ENCODE measurements at regions not wholly inside any gene's neighbourhood (a gene's known extent, or its start where the extent isn't known, plus 50 kb on each side); places are given as distances from the start of the nearest gene placed in this dataset.

DNA sequence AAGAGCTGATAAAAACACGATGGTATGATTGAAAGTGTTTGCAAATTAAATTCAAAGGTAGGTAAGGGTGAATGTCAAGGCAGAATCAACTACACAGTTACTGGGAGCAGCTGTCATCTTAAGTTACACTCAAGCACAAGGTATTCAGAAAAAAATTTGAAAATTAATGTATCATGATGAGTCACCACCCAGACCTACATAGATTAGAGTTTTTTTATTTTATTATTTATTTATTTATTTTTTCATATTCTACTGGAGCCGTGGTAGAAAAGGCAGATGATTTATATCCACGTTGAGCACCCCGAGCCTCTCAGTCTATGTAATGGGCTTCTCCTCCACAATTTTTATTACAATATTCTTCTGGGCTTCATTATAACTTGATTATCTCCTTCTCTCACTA, 728.9 kb upstream of the ARGLU1 start:
- no peak for DNase-seq

DNA sequence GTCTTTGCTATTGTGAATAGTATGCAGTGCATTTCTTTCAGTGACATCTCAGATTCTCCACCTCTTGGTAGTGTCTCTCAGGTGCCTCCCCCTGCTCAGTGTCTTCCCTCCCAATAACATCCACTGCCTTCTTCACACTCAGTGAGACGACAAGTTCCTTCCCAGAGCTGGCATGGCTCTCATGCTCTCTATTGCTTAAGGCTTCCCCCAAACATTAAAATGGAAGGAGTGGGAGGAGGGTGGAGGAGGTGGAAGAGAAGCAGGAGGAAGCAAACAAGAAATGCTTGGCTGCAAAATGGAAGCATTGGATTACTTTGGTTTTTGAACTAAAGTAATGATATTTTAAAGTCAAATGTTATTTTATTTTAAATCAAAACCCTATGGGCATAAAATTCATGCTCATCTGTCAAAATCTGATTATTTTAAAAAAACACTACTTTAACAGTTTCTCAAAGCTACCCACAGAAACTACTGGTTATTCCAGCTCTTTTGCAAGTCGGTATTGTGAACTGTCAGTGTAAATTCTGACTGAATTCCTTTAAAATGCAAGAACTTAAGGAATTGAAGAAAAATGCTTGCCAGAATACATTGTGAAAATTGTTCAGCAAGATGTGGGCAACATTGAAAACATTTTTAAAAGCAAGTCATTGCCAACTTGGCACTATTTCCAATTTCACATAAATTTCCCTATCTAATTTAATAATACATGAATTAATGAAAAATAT, 727.6 kb upstream of the ARGLU1 start:
- no peak for DNase-seq

DNA sequence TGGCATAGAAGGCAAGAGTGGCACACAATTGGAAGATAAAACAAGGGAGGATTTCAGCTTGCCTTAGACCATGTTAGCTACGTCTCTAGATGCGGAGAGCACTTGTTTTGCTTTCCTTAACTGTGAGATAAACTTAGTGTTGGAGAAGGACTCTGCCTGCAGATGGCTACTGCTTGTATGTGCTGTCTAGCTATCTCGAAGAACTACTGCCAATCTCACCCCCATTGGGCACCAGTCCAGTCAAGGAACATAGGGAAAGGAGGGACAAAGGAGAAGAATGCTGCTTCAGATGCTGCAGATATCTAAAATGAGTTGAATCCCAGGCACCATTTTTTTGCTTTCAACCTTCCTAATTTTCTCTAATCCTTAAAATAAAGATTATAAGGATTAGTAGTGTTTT, 726.0 kb upstream of the ARGLU1 start:
- no peak for DNase-seq

DNA sequence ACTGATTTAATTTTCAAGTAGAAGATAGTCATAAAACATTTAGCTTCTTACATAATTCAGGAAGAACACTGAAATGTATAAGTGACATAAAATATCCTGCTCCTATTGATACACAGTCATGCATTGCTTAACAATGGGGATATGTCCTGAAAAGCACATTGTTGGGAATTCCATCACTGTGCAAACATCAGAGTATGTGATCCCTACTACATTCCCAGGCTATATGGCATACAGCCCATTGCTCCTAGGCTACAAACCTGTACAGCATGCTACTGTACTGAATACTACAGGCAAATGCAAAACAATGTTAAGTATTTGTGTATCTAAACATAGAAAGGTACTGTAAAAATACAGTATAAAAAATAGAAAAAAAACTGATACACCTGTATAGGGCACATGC, 723.9 kb upstream of the ARGLU1 start:
- DNase-seq, result no peak

DNA sequence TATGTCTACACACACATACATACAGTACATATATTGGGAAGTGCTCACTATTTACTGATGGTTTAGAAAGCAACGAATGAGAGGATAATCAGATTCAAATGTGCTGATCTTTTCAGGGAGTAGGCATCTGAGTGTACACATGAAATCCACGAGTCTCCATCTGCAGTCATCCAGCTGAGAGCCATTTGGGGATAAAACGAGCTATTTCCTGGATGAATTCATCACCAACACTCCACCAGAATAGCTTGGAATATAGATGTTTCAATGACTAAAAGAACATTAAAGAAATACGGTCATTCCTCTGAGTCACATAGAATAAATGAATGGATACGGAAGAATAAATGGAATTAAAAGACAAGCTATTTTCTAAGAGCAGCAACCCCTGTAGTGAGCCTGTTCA, 721.6 kb upstream of the ARGLU1 start:
- no peak for DNase-seq

DNA sequence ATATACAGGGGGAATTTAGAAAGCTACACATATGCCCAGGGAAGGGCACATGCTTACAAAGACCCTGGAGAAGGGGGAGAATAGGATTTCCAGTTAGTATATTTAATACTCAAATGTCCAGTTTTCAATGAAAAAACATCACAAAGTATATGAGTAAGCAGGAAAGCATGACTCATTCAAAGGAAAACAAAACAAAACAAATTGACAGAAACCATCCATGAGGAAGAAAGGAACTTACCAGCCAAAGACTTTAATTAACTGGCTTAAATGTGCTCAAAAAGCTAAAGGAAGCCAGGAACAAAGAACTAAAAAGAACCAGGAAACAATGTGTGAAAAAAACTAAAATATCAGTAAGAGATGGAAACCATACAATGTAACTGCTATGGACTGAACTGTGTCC, 716.2 kb upstream of the ARGLU1 start:
- DNase-seq, result no peak

DNA sequence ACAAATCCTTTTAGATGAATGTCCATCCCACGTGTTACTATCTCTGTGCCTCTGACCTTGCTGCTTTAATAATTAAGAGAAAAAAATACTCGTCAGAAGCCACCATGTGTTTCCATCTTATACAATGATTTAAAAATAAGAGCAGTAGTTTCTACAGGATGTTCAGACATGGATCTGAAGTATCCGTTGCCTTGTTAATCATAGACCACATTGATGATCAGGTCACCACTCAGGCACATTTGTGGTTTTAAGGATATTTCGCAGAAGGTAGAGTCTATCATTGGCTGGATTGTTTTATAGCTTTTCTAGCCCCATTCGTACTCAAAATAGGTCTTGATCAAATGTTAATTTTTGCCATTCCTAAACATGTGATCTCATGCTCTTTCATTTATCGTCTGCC, 710.0 kb upstream of the ARGLU1 start:
- no peak for DNase-seq

DNA sequence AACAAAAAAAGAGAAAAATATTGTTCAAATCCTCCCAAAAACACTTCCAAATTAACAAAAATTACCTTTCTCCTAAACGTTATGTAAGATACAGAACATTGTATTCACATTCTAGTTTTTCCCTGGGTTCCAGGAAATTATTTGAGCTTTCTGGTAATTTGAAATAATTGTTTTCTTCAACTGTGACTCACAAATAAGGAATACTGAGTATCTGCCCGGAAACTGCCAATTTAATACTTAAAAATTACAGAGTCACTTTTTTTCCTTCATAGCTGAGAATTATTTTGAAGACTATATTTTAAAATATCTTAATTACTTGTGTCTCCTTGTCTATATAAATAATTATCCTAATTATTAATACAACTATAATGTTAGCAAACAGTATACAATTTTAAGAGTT, 709.0 kb upstream of the ARGLU1 start:
- no peak for DNase-seq

DNA sequence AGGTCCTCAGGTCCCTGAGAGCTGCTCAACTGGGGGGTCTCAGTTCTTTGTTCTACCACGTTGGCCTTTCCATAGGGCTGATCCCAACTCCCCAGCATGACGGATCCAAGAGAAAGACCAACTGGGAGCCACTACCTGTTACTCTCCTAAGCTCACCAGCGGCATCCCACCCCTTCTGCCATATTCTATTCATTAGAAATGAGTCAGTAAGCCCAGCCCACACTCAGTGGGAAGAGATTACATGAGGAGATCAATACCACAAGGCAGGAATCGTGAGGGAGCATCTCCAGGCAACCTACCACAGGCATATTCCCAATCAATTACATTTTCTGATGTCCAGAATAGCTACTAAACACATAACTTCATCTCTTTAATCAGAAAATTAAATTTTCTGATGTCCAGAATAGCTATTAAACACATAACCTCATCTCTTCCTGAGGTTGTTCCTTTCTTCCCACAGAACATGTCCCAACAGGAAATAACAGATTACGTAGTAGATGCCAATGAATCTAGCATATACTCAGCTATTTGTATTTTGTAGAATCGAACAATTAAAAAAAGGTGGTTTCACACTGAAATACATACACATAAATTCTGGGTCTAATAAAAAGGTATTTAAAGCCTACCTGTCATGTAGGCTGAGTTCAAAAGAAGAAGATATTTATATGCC, 708.1 kb upstream of the ARGLU1 start:
- no peak for DNase-seq

DNA sequence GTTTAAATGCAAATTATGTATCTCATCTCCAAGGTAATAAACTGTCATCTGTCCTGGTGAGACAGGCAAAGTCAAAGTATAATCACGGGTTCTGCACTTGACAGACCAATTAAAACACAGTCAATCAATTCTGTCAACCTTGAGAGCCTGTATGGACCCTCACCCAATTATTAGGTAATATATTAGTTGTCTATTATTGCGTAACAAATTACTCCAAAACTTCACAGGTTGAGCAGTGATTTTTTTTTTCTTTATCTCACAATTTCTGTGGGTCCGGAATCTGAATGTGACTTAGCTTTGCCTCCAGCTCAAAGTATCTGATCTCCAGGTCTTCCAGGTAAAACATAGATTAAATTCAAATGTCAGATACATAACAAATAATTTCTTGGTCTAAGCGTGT, 707.4 kb upstream of the ARGLU1 start:
- DNase-seq, result no peak

DNA sequence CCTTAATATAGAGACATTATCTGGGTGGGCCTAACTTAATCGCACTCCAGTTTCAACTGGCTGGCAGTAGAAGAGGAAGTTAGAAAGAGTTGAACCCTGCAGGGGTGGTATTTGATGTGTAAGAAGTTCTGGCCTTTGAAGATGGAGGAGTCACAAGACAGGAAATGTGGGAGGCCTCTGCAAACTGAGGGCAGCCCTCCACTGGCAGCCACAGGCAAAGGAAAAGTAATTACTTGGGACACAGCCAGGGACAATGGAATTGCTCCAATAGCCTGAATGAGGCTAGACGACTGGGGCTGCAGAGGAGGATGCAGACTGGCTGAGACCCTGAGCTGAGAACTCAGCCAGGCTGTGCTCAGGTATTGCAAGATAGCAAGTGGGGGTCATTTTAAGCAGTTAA, 703.3 kb upstream of the ARGLU1 start:
- DNase-seq, result no peak

DNA sequence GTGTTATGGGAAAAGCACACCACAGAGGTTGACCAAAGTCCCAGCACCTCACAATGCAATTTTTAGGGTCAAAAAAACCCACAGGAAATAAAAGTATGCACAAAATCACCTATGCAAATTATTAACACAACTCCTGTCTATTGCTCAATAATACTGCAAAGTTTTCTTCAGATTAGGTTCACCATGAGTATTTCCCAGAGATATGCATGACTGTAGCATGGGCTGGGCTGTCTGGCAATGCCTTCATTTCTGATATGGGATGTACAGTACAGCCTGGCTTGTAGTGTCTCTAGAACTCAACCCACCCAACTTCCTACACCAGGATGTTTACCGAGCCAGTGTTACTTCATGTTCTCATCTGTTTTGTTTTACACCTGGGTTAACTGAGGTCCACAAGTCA, 698.7 kb upstream of the ARGLU1 start:
- DNase-seq, result no peak

DNA sequence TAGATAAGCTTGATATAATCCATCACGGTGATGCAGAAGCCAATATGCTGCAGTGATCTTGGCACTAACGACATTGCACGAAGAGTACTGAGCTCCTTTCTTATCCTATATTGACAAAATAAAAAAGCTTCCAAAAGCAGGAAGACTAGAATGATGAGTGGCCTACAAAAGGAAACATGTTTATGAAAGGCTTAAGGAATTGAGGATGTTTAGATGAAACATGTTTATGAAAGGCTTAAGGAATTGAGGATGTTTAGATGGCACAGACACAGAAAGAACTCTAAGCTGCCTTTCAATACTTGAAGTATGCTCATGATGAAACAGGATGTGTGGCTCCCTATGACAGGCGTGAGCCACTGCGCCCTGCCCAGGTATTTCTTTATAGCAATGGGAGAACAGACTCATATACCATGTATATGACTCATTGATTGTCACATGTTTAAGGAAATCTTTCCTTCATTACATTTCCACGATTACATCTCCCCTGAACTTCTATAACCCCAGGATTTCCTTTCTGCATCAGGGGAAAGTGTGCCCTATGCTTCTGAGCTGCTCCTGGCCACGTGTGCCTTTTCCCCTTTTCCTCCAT, 690.8 kb upstream of the ARGLU1 start:
- no peak for DNase-seq

DNA sequence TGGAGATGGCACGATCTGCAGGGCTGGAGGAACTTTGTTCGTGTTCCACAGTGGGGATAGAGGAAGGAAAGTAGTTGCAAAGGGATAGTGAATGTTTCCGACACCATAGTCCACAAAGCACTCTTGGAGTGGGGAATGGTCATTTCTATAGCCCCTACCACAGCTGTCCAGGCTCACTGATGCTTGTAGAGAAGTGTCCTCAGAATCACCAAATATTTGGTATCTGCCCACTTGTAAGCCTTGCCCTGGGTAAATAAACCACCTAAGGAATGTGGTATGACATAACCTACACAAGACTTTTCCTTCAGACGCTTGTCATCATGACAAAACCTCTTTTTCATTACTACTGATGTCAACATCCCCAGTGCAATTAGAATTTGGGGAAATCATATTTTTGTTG, 686.5 kb upstream of the ARGLU1 start:
- DNase-seq, result no peak

DNA sequence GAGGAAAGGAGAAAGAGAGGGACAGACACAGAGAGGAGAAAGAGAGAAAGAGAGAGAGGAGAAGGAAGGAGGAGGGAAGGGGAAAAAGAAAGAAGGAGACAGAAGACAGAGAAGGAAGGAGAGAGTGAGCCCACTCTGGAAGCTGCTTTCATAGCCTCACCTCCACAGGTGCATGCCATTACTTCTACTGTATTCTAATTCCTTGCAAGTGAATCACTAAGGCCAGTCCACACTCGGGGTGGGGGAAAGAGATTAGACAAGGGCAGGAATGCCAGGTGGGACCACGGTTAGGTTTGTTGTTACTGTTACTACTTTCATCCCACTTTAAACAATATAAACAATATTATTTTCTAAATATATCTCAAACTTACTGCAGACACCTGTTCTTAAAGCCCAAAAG, 684.5 kb upstream of the ARGLU1 start:
- DNase-seq, result no peak

DNA sequence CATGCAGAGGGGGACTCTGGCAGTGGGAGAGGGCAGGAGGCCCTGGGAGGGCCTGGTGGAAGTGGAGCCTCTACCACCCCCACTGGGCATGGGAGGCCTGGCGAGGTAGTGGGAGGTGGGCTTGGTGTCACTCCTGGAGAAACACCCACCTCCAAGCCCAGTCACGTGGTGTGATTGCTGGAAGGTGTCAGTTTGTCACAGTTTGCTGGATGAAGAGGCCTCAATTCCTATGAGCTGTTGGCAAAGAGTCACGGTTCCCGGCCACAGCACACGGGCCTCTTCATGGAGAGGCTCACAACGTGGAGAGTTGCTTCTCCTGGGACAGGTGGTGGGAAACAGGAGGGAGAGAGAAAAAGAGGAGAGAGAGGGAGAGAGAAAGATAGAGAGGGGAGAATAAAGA, 684.1 kb upstream of the ARGLU1 start:
- no peak for DNase-seq

DNA sequence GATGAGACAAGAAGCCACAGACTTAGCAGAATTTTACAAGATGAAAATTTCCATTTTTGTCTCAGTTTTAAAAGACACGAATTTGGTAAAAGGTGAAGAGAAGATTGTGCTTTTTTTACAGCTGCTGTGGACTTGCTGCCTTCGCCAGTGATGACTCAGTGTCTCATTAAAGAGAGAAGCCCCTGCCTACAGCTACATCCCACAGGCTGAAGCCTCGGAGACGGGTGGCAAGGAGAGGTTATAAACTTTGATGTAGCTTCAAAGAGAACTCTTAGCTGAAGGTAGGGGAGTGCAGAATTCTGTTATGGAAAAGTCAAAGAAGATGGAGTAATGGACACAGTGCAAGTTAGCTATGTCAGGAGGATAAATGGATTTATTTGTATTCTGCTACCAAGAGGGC, 683.4 kb upstream of the ARGLU1 start:
- no peak for DNase-seq

DNA sequence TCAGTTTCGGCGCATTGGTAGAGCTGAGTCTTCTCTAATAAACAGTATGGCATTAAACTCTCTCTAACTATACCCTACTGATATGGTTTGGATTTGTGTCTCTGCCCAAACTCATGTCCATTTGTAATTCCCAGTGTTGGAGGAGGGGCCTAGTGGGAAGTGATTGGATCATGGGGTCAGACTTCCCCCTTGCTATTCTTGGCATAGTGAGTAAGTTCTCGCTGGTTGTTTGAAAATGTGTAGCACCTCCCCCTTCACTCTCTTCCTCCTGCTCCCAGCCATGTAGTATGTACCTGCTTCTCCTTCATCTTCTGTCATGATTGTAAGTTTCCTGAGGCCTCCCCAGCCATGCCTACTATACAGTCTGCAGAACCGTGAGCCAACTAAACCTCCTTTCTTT, 682.7 kb upstream of the ARGLU1 start:
- DNase-seq, result no peak

DNA sequence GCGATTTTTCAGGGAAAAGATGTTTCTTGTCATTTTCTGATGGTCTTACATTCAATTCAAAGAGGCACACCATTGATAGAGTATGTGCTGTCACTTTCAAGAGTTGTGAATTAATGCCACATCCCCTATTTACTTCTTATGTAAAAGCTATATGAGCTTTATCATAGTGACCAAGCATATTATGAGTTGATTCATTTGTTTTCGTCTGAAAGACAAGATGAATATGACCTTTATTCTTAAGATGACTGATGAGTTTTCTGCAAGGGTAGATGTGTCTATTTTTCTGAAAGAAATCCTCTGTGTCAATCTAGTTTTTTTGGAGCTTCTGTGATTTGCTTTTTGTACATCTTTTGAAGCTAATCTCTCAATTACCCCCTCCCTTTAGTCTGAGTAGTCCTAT, 676.3 kb upstream of the ARGLU1 start:
- no peak for DNase-seq

DNA sequence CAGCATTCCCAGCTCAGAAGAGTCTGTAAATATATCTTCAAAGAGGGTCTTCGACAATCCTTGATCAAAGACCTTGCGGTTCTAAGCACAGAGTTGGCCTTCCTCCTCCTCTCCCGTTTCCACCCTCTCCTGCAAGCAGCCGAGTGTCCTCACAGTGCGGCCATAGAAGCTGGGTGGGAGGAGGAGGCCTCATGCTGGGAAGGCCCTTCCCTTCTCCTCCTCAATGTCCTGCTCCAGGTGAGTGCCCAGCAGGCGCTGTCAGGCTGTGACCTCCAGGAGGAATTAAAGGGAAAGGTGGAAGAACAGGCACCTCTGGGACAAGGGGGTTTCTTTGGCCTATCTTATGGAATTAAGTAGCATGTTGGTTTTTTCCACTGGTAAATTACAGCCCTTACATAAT, 674.2 kb upstream of the ARGLU1 start:
- no peak for DNase-seq

DNA sequence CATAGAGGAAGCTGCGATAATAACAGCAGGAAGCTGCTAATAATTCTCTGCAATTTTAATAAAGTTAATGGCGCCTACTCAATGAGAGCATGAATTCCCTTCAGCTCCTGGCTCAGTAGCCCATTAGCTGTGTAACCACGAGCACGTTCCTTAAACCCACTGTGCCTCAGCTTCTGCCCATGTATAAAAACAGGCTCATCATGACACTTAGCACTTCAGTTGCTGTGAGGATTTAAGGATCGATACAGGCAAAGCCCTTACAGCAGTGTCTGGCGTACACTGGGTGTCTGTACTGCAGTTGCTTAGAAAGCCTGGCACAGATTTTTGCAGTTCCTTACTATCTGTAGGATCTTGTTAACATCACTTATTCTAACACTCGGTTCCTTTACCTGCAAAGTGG, 673.4 kb upstream of the ARGLU1 start:
- no peak for DNase-seq

DNA sequence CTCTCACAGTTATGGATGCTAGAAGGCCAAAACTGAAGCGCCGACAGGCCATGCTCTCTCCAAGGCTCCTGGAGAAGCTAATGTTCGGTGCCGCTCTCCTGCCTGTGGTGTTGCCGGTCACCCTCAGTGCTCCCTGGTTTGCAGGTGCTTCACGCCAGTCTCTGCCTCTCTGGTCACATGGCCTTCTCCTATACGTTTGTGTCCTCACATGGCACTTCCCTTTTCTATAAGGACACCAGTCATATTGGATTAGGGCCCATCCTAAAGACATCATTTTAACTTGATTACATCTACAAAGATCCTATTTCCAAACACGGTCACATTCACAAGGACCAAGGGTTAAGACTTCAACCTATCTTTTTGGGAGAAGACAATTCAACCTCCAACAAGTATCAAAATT, 671.3 kb upstream of the ARGLU1 start:
- no peak for DNase-seq

DNA sequence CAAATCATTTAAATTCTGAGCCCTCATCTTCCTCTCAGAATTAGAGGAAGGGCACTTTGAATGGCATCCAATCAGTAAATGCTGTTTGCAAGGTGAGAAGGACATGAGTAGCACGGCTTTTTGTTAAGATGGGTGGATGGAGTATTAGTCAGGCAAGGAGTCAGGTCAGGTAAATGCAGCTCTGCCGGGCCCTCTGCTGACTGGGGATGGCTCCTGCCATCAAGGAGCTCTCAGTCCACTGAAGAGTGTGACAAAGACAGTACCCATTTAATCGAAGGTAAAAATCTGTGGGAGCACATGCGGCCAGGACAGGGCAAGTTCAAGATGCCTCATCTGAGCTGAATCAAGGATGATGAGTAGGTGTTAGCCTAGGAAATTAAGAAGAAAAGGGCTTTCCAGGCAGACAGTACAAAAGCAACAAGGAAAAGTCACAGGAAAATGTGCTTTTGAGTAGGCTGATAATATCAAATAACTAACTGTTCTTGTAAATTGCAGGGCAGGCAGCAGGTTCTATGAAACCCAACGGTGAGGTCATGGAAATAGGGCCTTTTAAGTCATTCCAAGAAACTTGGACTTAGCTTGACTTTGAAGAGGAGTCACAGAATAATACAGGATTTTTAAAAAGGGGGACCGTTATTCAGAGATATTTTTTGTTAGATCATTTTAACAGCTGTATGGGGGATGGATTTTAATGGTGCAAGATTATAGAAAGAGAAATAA, 670.5 kb upstream of the ARGLU1 start:
- DNase-seq, result no peak

Data from NCI-H2171 (cell line).